Smooth muscle cell (in vitro differentiated cells): ENCODE measurements at regions not wholly inside any gene's neighbourhood (a gene's known extent, or its start where the extent isn't known, plus 50 kb on each side); places are given as distances from the start of the nearest gene placed in this dataset.

Source experiments
- DNase-seq: peaks from one replicate; lab custom pipeline; 2025; ENCODE audit not compliant: unreplicated experiment; lab: John Stamatoyannopoulos, UW
- H2AFZ ChIP-seq: fragments of 200-600 bp; sonication (generic); 2 replicates; pipeline ENCODE4 v1.6.0; 2016; ENCODE audit warnings: antibody characterized with exemption, low read depth, mild to moderate bottlenecking
- H3F3A ChIP-seq: fragments of 200-600 bp; sonication (generic); 2 replicates; pipeline ENCODE4 v1.6.0; 2017; ENCODE audit warnings: antibody characterized with exemption, low read depth
- H3K27ac ChIP-seq: fragments of 200-600 bp; sonication (generic); 2 replicates; pipeline ENCODE4 v1.5.1; 2016; ENCODE audit warnings: low read depth, mild to moderate bottlenecking
- H3K27me3 ChIP-seq: fragments of 200-600 bp; sonication (generic); 2 replicates; pipeline ENCODE4 v1.6.1; 2016; ENCODE audit warnings: low read depth, mild to moderate bottlenecking
- H3K36me3 ChIP-seq: fragments of 200-600 bp; sonication (generic); 2 replicates; pipeline ENCODE4 v1.5.1; 2016; ENCODE audit warnings: low read depth
- H3K4me1 ChIP-seq: fragments of 200-600 bp; sonication (generic); 2 replicates; pipeline ENCODE4 v1.5.1; 2016; ENCODE audit warnings: low read depth
- H3K4me2 ChIP-seq: fragments of 200-600 bp; sonication (generic); 2 replicates; pipeline ENCODE4 v1.6.0; 2016; ENCODE audit warnings: mild to moderate bottlenecking
- H3K4me3 ChIP-seq: fragments of 200-600 bp; sonication (generic); 2 replicates; pipeline ENCODE4 v1.5.1; 2016; ENCODE audit warnings: mild to moderate bottlenecking
- H3K79me2 ChIP-seq: fragments of 200-600 bp; sonication (generic); 2 replicates; pipeline ENCODE4 v1.6.0; 2016; ENCODE audit warnings: low read depth, mild to moderate bottlenecking
- H3K9ac ChIP-seq: fragments of 200-600 bp; sonication (generic); 2 replicates; pipeline ENCODE4 v1.6.0; 2016; ENCODE audit warnings: low read depth
- H3K9me3 ChIP-seq: fragments of 200-600 bp; sonication (generic); replicated peaks from 2 replicates; pipeline ENCODE4 v1.5.1; 2016; ENCODE audit warnings: low read depth
- H4K20me1 ChIP-seq: fragments of 200-600 bp; sonication (generic); 2 replicates; pipeline ENCODE4 v1.6.0; 2016; ENCODE audit warnings: low read depth
- WGBS: methylation state at CpG from one replicate; pipeline ENCODE4 v1.1.7; 2016; ENCODE audit warnings: low lambda C conversion rate; 5-methylcytosine and 5-hydroxymethylcytosine counted together
- TF ChIP-seq, protein P1 (sequence below): fragments of 200-600 bp; sonication (generic); IDR thresholded peaks from 2 replicates; pipeline ENCODE4 v1.5.1; 2017; ENCODE audit warnings: borderline replicate concordance, mild to moderate bottlenecking, antibody characterized with exemption; ENCODE audit not compliant: insufficient read depth, poor library complexity, severe bottlenecking

DNA sequence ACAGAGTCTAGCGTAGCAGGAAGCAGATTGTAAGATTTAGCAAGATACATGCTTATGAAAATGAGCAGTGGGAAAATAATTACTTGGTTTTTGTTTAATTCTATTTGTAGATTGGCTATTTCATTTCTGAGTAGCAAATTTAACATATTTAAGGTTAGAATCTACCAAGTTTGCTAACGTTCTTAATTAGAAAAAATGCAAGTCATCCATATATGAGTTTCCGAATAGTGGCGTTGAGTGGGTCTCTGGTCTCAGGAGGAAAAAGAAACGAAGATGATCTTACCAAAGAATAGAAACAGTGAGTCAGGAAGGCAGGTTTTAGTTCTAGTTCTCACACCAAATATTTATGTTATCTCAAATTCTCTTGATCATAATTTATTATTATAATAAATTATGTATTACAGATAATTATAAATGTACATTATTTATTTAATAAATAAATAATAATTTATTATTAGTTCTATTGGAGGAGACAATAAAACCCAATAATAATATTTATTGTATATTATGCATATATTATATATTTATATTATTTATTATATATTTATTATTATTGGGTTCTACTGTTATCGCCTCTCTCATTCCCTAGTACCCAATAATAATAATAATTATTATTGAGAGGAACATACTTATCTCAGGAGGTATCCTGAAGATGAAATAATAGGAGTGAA, 194.3 kb upstream of the PITRM1 start:
- no peaks in the 10 kb centered on the region for H3K9me3 ChIP-seq
- H3F3A ChIP-seq, result no peaks in the 10 kb centered on the region
- 93% methylated on average over 6 of the region's 6 CpGs for WGBS
- no peaks in the 10 kb centered on the region for H3K27me3 ChIP-seq
- DNase-seq, result no peak
- no peaks in the 10 kb centered on the region for H3K79me2 ChIP-seq
- no peaks in the 10 kb centered on the region for H3K4me1 ChIP-seq
- H3K4me3 ChIP-seq, result no peak overlapping the region
- no peaks in the 10 kb centered on the region for H3K36me3 ChIP-seq
- no peak overlapping the region for H3K27ac ChIP-seq
- H3K4me2 ChIP-seq, result no peak overlapping the region
- no peak overlapping the region for H3K9ac ChIP-seq
- H4K20me1 ChIP-seq, result no peaks in the 10 kb centered on the region
- no peak overlapping the region for H2AFZ ChIP-seq
- TF ChIP-seq, protein P1, sequence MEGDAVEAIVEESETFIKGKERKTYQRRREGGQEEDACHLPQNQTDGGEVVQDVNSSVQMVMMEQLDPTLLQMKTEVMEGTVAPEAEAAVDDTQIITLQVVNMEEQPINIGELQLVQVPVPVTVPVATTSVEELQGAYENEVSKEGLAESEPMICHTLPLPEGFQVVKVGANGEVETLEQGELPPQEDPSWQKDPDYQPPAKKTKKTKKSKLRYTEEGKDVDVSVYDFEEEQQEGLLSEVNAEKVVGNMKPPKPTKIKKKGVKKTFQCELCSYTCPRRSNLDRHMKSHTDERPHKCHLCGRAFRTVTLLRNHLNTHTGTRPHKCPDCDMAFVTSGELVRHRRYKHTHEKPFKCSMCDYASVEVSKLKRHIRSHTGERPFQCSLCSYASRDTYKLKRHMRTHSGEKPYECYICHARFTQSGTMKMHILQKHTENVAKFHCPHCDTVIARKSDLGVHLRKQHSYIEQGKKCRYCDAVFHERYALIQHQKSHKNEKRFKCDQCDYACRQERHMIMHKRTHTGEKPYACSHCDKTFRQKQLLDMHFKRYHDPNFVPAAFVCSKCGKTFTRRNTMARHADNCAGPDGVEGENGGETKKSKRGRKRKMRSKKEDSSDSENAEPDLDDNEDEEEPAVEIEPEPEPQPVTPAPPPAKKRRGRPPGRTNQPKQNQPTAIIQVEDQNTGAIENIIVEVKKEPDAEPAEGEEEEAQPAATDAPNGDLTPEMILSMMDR, result no peak

- no peaks in the 10 kb centered on the region for H3K4me1 ChIP-seq
- no peak for DNase-seq
- WGBS, result 98% methylated on average over 1 of the region's 1 CpG
- no peak overlapping the region for H3K4me3 ChIP-seq
- no peaks in the 10 kb centered on the region for H3F3A ChIP-seq
- no peak overlapping the region for H3K9ac ChIP-seq
- no peak overlapping the region for H3K4me2 ChIP-seq
- H3K27ac ChIP-seq, result no peak overlapping the region
- no peaks in the 10 kb centered on the region for H3K9me3 ChIP-seq
- no peaks in the 10 kb centered on the region for H4K20me1 ChIP-seq
- no peaks in the 10 kb centered on the region for H3K27me3 ChIP-seq
- no peaks in the 10 kb centered on the region for H3K36me3 ChIP-seq
- TF ChIP-seq, protein P1, result no peak
- no peaks in the 10 kb centered on the region for H3K79me2 ChIP-seq
- no peak overlapping the region for H2AFZ ChIP-seq
Observed at GRCh38 chr10:3366043-3366442, 193.5 kb upstream of the PITRM1 start.

DNA sequence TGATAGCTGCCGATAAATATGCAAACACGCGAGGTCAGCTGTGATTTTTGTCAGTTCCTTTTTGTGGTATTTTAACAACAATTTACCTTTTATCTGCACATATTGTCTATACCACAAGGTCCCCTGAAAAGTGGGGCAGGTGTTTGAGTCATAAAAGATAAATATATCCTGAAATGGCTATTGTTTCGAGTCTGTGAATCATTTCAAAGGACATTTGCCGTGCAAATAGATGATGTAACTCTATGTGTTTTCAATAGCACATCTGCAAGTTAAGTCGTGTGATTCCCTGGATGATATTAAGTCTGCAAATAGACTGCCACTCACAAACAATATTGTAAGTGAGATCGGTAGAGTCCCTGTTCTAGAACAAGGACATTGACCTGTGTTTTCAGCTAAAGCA, 193.0 kb upstream of the PITRM1 start:
- Histone ChIP-seq H3K79me2 (no peaks in the 10 kb centered on the region), H3K36me3 (no peaks in the 10 kb centered on the region), H3K4me1 (no peaks in the 10 kb centered on the region), H3K27ac (no peak overlapping the region), H3F3A (no peaks in the 10 kb centered on the region), H3K27me3 (no peaks in the 10 kb centered on the region), H3K9ac (no peak overlapping the region), H3K4me2 (no peak overlapping the region), H3K4me3 (no peak overlapping the region), H3K9me3 (peaks cover under 1% of the 10 kb centered on the region), H4K20me1 (no peaks in the 10 kb centered on the region), H2AFZ (no peak overlapping the region)
- WGBS, result 93% methylated on average over 7 of the region's 7 CpGs
- no peak for DNase-seq
- TF ChIP-seq, protein P1, result no peak

GRCh38 chr10:3364768-3365480, 192.3 kb upstream of the PITRM1 start:
- no peak overlapping the region for H3K4me2 ChIP-seq
- no peaks in the 10 kb centered on the region for H3K27me3 ChIP-seq
- no peaks in the 10 kb centered on the region for H3K79me2 ChIP-seq
- H3K9me3 ChIP-seq, result peaks cover 5% of the 10 kb centered on the region
- no peaks in the 10 kb centered on the region for H3K4me1 ChIP-seq
- no peak overlapping the region for H3K9ac ChIP-seq
- no peaks in the 10 kb centered on the region for H4K20me1 ChIP-seq
- no peaks in the 10 kb centered on the region for H3F3A ChIP-seq
- no peak for DNase-seq
- H3K36me3 ChIP-seq, result no peaks in the 10 kb centered on the region
- no peak overlapping the region for H3K27ac ChIP-seq
- H2AFZ ChIP-seq, result no peak overlapping the region
- WGBS, result 89% methylated on average over 12 of the region's 12 CpGs
- TF ChIP-seq, protein P1, result no peak
- no peak overlapping the region for H3K4me3 ChIP-seq
